ENCODE measurements at regions not wholly inside any gene's neighbourhood (a gene's known extent, or its start where the extent isn't known, plus 50 kb on each side); places are given as distances from the start of the nearest gene placed in this dataset.
"Not testable (repeated sequence)": the region's sequence is repeated elsewhere in the genome, so short reads cannot be mapped to it uniquely, and the experiment has no call there.

- DNase-seq, result no peak
Observed at GRCh38 chr11:80993536-80993935, 1552.7 kb upstream of the TENM4 start.

GRCh38 chr11:80990885-80991284 lies 1550.1 kb upstream of the TENM4 start:
- DNase-seq, result no peak

- DNase-seq, result no peak
Observed at GRCh38 chr11:80987171-80987570, 1546.3 kb upstream of the TENM4 start.

- no peak for DNase-seq
Observed at GRCh38 chr11:80986421-80987074, 1545.7 kb upstream of the TENM4 start.

GRCh38 chr11:80980227-80980626 lies 1539.4 kb upstream of the TENM4 start:
- DNase-seq, result no peak

- DNase-seq, result no peak
Observed at GRCh38 chr11:80973786-80974185, 1533.0 kb upstream of the TENM4 start.

- no peak for DNase-seq
Observed at GRCh38 chr11:80970037-80970436, 1529.2 kb upstream of the TENM4 start.

- no peak for DNase-seq
Observed at GRCh38 chr11:80967649-80968048, 1526.8 kb upstream of the TENM4 start.

GRCh38 chr11:80960381-80961029 lies 1519.7 kb upstream of the TENM4 start:
- DNase-seq, result no peak

- DNase-seq, result no peak
Observed at GRCh38 chr11:80959751-80960150, 1518.9 kb upstream of the TENM4 start.

GRCh38 chr11:80958987-80959386 lies 1518.2 kb upstream of the TENM4 start:
- no peak for DNase-seq

GRCh38 chr11:80958361-80958760 lies 1517.5 kb upstream of the TENM4 start:
- no peak for DNase-seq

- DNase-seq, result no peak
Observed at GRCh38 chr11:80955588-80955987, 1514.8 kb upstream of the TENM4 start.

GRCh38 chr11:80948781-80949180 lies 1508.0 kb upstream of the TENM4 start:
- DNase-seq, result no peak

GRCh38 chr11:80944758-80945157 lies 1503.9 kb upstream of the TENM4 start:
- DNase-seq, result no peak

- no peak for DNase-seq
Observed at GRCh38 chr11:80943226-80943625, 1502.4 kb upstream of the TENM4 start.

GRCh38 chr11:80937842-80938241 lies 1497.0 kb upstream of the TENM4 start:
- DNase-seq, result no peak

- DNase-seq, result no peak
Observed at GRCh38 chr11:80930038-80930437, 1489.2 kb upstream of the TENM4 start.

GRCh38 chr11:80929031-80929805 lies 1488.4 kb upstream of the TENM4 start:
- DNase-seq, result no peak

- no peak for DNase-seq
Observed at GRCh38 chr11:80925321-80925720, 1484.5 kb upstream of the TENM4 start.

- DNase-seq, result not testable (repeated sequence)
Observed at GRCh38 chr11:80921310-80921709, 1480.5 kb upstream of the TENM4 start.

- no peak for DNase-seq
Observed at GRCh38 chr11:80916173-80916798, 1475.5 kb upstream of the TENM4 start.

GRCh38 chr11:80914311-80914710 lies 1473.5 kb upstream of the TENM4 start:
- no peak for DNase-seq

GRCh38 chr11:80911666-80912065 lies 1470.8 kb upstream of the TENM4 start:
- no peak for DNase-seq
